ENCODE measurements at regions not wholly inside any gene's neighbourhood (a gene's known extent, or its start where the extent isn't known, plus 50 kb on each side); places are given as distances from the start of the nearest gene placed in this dataset.

DNA sequence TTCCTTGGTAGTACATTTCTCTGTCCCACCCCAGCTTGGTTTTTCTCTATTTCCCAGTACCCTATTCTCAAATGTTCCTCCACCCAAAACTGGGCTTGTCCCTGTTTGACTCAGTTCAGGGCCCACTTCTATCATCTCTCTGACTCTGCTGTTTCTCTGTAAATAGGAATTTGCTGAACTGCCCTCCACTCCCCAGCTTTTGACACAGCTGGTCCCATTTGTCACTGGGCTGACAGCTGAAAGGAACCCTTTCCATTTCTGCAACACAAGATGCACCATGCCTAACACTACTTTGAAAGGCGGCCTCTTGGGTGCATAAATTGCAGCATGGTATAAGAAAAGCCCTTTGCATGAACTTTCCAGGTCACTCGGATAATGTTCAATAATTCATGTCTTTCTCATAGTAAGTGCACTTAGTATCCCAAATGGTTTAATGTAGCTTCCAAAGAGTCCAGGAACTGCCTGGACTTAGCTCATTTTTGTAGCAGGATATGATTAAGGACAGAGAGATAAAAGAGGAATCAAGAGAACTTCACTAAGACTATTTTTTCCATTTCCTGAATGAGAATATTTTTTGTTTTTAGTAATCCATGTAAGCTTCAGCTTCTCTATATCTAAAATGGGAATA lies 256.7 kb downstream of the CDH11 start:
- TF ChIP-seq, protein P1, sequence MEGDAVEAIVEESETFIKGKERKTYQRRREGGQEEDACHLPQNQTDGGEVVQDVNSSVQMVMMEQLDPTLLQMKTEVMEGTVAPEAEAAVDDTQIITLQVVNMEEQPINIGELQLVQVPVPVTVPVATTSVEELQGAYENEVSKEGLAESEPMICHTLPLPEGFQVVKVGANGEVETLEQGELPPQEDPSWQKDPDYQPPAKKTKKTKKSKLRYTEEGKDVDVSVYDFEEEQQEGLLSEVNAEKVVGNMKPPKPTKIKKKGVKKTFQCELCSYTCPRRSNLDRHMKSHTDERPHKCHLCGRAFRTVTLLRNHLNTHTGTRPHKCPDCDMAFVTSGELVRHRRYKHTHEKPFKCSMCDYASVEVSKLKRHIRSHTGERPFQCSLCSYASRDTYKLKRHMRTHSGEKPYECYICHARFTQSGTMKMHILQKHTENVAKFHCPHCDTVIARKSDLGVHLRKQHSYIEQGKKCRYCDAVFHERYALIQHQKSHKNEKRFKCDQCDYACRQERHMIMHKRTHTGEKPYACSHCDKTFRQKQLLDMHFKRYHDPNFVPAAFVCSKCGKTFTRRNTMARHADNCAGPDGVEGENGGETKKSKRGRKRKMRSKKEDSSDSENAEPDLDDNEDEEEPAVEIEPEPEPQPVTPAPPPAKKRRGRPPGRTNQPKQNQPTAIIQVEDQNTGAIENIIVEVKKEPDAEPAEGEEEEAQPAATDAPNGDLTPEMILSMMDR (IDR thresholded peaks at IDR 0.05) = no peak
- TF ChIP-seq POLR2A (IDR thresholded peaks at IDR 0.05) = no peak
